Body of pancreas (tissue), 4 donors: ENCODE measurements at regions not wholly inside any gene's neighbourhood (a gene's known extent, or its start where the extent isn't known, plus 50 kb on each side); places are given as distances from the start of the nearest gene placed in this dataset.

Experiments used
- CTCF ChIP-seq, 7 experiments: fragments of 450-650 bp in 4 of 7; fragments of 200-600 bp in 3 of 7; sonication (generic) in 3 of 7; IDR thresholded peaks; one replicate each; pipeline ENCODE4 v1.5.1; 2016 to 2019; ENCODE audit warnings: antibody characterized with exemption in 7 of 7
- POLR2A ChIP-seq, 3 donors: fragments of 450-650 bp; IDR thresholded peaks; one replicate each; pipeline ENCODE4 v1.6.1; 2016; ENCODE audit warnings: antibody characterized with exemption in 3 of 3, mild to moderate bottlenecking in 2 of 3

DNA sequence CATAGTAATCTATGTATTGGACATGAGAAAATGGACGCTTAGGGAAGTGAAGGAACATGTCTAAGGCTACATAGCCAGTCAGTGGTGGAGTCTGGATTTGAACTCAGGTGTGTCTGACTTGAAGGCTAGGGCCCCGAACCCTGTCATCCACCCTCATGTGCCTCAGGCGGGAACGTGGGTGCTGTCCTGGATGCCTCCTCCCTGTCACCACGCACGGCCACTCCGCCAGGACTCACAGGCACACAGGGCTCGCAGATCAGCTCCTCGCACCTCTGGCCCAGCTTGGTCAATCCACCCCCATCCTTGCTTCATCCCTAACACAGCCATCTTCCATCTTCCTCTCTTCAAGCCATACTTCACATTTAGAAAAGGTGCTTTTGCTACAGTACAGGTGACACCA lies 154.7 kb downstream of the KCNJ12 start:
- TF ChIP-seq CTCF (IDR thresholded peaks at IDR 0.05) = no peak
- no peak for TF ChIP-seq POLR2A (IDR thresholded peaks at IDR 0.05)
